Activated naive CD4-positive, alpha-beta T cell treated with anti-CD3 and anti-CD28 coated beads, Interleukin-2, amount 10 ng/mL, durations not matched to agents 7 days and 5 days (primary cell): ENCODE measurements at regions not wholly inside any gene's neighbourhood (a gene's known extent, or its start where the extent isn't known, plus 50 kb on each side); places are given as distances from the start of the nearest gene placed in this dataset.

Experiments used
- CTCF ChIA-PET: fragments of 350-600 bp; sonication (Branson Sonifier 250); formaldehyde crosslinking; loops from one replicate; lab custom pipeline; 2021; ENCODE audit warnings: antibody characterized with exemption; lab: Charles Lee
- DNase-seq: peaks from one replicate; pipeline ENCODE4 v3.0.0-alpha.2; 2020
- H3K27ac Mint-ChIP-seq: one replicate; pipeline ENCODE4 v1.8.0; 2021; ENCODE audit warnings: mild to moderate bottlenecking, moderate library complexity, mixed read lengths
- H3K27me3 Mint-ChIP-seq: one replicate; pipeline ENCODE4 v1.8.0; 2021; ENCODE audit warnings: mild to moderate bottlenecking, mixed read lengths
- H3K36me3 Mint-ChIP-seq: one replicate; pipeline ENCODE4 v1.8.0; 2021; ENCODE audit warnings: mixed read lengths
- H3K4me1 Mint-ChIP-seq: one replicate; pipeline ENCODE4 v1.8.0; 2021; ENCODE audit warnings: mixed read lengths
- H3K4me3 Mint-ChIP-seq: one replicate; pipeline ENCODE4 v1.8.0; 2021; ENCODE audit warnings: mild to moderate bottlenecking, moderate library complexity, mixed read lengths
- H3K9me3 Mint-ChIP-seq: one replicate; pipeline ENCODE4 v1.8.0; 2021; ENCODE audit warnings: mixed read lengths

GRCh38 chr3:18634461-18634860 is 209.3 kb upstream of the SATB1 start:
- peaks cover 7% of the 10 kb centered on the region for H3K9me3 Mint-ChIP-seq
- no peaks in the 10 kb centered on the region for H3K27me3 Mint-ChIP-seq
- CTCF ChIA-PET: no interaction called here

DNA sequence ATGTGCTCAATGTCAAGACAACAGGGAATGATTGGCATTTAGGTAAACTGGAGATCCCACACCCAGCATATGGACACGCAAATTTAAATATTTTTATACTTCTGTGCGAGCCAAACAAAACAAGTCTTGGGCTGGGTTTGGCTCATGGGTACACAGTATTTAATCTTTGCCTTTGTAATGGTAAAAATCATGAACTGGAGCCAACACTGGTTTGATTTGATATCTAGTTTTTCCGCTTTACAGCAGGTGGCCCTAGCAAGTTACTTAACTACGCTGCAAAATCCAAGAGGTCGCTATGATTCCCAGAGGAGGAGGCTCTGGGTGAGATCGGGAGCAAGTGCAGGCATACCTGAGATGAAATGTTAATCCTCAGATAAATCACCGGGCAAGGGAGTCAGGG is 207.9 kb upstream of the SATB1 start:
- Mint-ChIP-seq H3K27ac (no peak overlapping the region), H3K4me1 (no peaks in the 10 kb centered on the region), H3K4me3 (no peak overlapping the region), H3K27me3 (no peaks in the 10 kb centered on the region), H3K36me3 (peaks cover 8% of the 10 kb centered on the region), H3K9me3 (peaks cover 6% of the 10 kb centered on the region)
- no peak for DNase-seq
- CTCF ChIA-PET: interaction anchor here (0.9 to 1.4 kb wide), 2 partner anchors 24 to 125 kb away, joined by 3 read pairs; no protein-coding TSS in a partner anchor

More at GRCh38 chr3:18634461-18634860, 209.3 kb upstream of the SATB1 start:
- H3K36me3 Mint-ChIP-seq: peaks cover 11% of the 10 kb centered on the region
- no peaks in the 10 kb centered on the region for H3K4me1 Mint-ChIP-seq
- no peak overlapping the region for H3K4me3 Mint-ChIP-seq
- no peak overlapping the region for H3K27ac Mint-ChIP-seq
- DNase-seq: no peak

GRCh38 chr3:18630295-18630694 is 205.2 kb upstream of the SATB1 start:
- CTCF ChIA-PET: no interaction called here
- Mint-ChIP-seq H3K4me1 (no peaks in the 10 kb centered on the region), H3K4me3 (no peak overlapping the region), H3K27ac (no peak overlapping the region), H3K9me3 (peaks cover 7% of the 10 kb centered on the region), H3K36me3 (peaks cover 3% of the 10 kb centered on the region), H3K27me3 (no peaks in the 10 kb centered on the region)
- DNase-seq: no peak

- no peaks in the 10 kb centered on the region for H3K36me3 Mint-ChIP-seq
- CTCF ChIA-PET: no interaction called here
These were observed 199.9 kb upstream of the SATB1 start for GRCh38 chr3:18625085-18625484.

DNA sequence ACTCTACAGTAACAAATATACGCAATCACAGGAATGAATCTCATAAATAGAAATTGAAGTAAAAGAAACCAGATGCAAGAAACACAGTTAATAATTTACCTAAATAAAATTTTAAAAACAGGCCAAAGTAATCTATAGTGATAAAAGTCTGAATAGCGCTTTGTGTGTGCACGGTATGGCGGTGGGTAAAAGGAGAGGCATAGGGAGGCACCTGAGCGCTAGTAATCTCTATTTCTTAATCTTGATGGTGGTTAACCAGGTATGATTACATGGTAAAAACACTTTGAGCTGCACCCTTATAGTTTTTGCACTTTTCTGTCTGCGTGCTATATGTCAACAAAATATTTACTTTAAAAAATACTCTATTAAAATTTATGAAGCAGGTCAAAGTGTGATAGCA is 198.1 kb upstream of the SATB1 start:
- Mint-ChIP-seq H3K9me3 (peaks cover 5% of the 10 kb centered on the region), H3K27ac (no peak overlapping the region), H3K4me3 (no peak overlapping the region), H3K4me1 (peaks cover 9% of the 10 kb centered on the region), H3K27me3 (no peaks in the 10 kb centered on the region), H3K36me3 (no peaks in the 10 kb centered on the region)
- DNase-seq: no peak
- CTCF ChIA-PET: no interaction called here

More at GRCh38 chr3:18625085-18625484, 199.9 kb upstream of the SATB1 start:
- Mint-ChIP-seq H3K4me3 (no peak overlapping the region), H3K9me3 (peaks cover 5% of the 10 kb centered on the region), H3K4me1 (peaks cover 9% of the 10 kb centered on the region), H3K27ac (no peak overlapping the region), H3K27me3 (no peaks in the 10 kb centered on the region)
- no peak for DNase-seq

DNA sequence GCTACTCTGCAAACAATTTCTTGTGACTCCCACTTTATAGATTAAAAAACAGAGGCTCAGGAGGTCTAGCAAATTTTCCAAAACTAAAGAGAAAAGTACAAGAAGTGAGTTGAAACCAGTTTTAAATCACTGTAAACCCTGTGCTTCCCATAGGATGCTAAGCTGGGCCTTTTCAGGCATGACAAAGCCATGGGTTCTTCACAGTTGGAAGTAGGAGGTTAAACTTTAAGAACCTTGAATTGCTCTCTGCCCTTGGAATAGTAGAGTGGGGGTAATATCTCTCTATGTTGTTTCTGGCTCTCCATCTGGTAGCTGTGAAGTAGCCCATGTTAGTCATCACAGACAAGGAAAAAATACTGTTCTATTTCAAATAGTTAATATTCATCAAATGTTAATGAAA is 193.6 kb upstream of the SATB1 start:
- DNase-seq: no peak
- CTCF ChIA-PET: interaction anchor here (0.6 kb wide), 1 partner anchor 1931 kb away, joined by 3 read pairs; no protein-coding TSS in a partner anchor
- no peaks in the 10 kb centered on the region for H3K9me3 Mint-ChIP-seq
- no peak overlapping the region for H3K27ac Mint-ChIP-seq
- H3K4me3 Mint-ChIP-seq: no peak overlapping the region
- no peaks in the 10 kb centered on the region for H3K36me3 Mint-ChIP-seq
- no peaks in the 10 kb centered on the region for H3K27me3 Mint-ChIP-seq
- H3K4me1 Mint-ChIP-seq: no peaks in the 10 kb centered on the region

- no peaks in the 10 kb centered on the region for H3K4me1 Mint-ChIP-seq
- no peaks in the 10 kb centered on the region for H3K27me3 Mint-ChIP-seq
- CTCF ChIA-PET: no interaction called here
- H3K9me3 Mint-ChIP-seq: peaks cover 7% of the 10 kb centered on the region
- H3K4me3 Mint-ChIP-seq: no peak overlapping the region
- H3K36me3 Mint-ChIP-seq: peaks cover 10% of the 10 kb centered on the region
- no peak for DNase-seq
- H3K27ac Mint-ChIP-seq: no peak overlapping the region
These were observed 186.9 kb upstream of the SATB1 start for GRCh38 chr3:18611991-18612390.

- H3K4me3 Mint-ChIP-seq: no peak overlapping the region
- H3K9me3 Mint-ChIP-seq: peaks cover 7% of the 10 kb centered on the region
- peaks cover 10% of the 10 kb centered on the region for H3K36me3 Mint-ChIP-seq
- DNase-seq: no peak
- CTCF ChIA-PET: interaction anchor here (0.8 to 1.1 kb wide), 2 partner anchors 24 to 61 kb away, joined by 3 read pairs; no protein-coding TSS in a partner anchor
- H3K27ac Mint-ChIP-seq: no peak overlapping the region
- H3K4me1 Mint-ChIP-seq: no peaks in the 10 kb centered on the region
- no peaks in the 10 kb centered on the region for H3K27me3 Mint-ChIP-seq
These were observed 184.0 kb upstream of the SATB1 start for GRCh38 chr3:18609187-18609586.

DNA sequence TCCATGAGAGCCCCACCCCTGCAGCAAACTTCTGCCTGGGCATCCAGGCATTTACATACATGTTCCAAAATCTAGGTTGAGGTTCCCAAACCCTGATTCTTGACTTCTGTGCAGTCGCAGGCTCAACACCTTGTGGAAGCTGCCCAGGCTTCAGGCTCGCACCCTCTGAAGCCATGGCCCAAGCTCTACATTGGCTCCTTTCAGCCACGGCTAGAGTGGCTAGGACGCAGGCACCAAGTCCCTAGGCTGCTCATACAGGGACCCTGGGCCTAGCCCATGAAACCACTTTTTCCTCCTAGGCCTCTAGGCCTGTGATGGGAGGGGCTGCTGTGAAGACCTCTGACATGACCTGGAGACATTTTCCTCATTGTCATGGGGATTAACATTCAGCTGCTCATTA is 172.8 kb upstream of the SATB1 start:
- CTCF ChIA-PET: no interaction called here
- Mint-ChIP-seq H3K36me3 (peaks cover 22% of the 10 kb centered on the region), H3K27me3 (no peaks in the 10 kb centered on the region), H3K4me1 (no peaks in the 10 kb centered on the region), H3K27ac (no peak overlapping the region), H3K4me3 (no peak overlapping the region), H3K9me3 (peaks cover 29% of the 10 kb centered on the region)
- no peak for DNase-seq

DNA sequence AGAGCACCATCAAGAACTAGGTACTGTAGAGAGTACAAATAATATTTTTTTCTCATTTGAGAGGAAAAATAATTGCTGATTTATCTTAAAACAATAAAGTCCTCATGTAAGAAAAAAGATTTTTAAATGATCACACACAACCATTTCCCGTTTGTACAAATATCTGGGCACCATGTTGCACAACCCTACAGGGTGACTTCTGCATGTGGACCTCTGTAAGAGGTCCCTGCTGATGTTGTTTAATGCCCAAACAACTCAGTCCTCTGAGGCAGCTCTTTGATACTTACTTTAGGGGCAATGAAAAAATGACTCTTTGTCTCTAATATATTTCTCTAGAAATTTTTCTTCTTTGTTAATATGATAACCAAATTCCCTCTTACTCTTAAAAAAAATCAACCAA is 168.1 kb upstream of the SATB1 start:
- Mint-ChIP-seq H3K27me3 (no peaks in the 10 kb centered on the region), H3K4me1 (no peaks in the 10 kb centered on the region), H3K4me3 (no peak overlapping the region), H3K36me3 (peaks cover 7% of the 10 kb centered on the region), H3K9me3 (peaks cover 14% of the 10 kb centered on the region), H3K27ac (no peak overlapping the region)
- DNase-seq: no peak
- CTCF ChIA-PET: interaction anchor here (1.6 kb wide), 1 partner anchor 165 kb away, joined by 5 read pairs; no protein-coding TSS in a partner anchor

GRCh38 chr3:18591120-18591519 is 166.0 kb upstream of the SATB1 start:
- H3K4me1 Mint-ChIP-seq: no peaks in the 10 kb centered on the region
- no peaks in the 10 kb centered on the region for H3K36me3 Mint-ChIP-seq
- no peak overlapping the region for H3K27ac Mint-ChIP-seq
- no peaks in the 10 kb centered on the region for H3K9me3 Mint-ChIP-seq
- H3K4me3 Mint-ChIP-seq: no peak overlapping the region
- DNase-seq: no peak
- no peaks in the 10 kb centered on the region for H3K27me3 Mint-ChIP-seq
- CTCF ChIA-PET: no interaction called here

DNA sequence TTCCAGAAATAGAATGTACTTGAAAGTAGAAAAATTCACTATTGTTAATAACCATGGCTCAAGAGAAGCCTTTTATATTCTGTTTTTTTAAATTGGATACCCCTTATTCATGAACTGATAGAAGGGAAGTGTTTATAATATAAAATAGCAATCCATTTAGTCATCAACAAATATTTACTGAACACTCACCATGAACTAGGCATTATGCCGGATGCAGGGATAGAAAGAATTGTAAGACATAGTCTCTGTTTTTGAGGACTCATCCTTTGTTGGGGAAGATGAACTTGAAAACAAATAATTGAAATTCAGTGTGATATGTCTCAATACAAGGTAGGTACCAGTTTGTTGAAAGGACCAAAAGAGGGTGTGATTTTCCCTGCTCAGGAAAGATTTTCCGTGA is 160.9 kb upstream of the SATB1 start:
- no peaks in the 10 kb centered on the region for H3K4me1 Mint-ChIP-seq
- DNase-seq: no peak
- peaks cover 5% of the 10 kb centered on the region for H3K36me3 Mint-ChIP-seq
- no peaks in the 10 kb centered on the region for H3K27me3 Mint-ChIP-seq
- H3K27ac Mint-ChIP-seq: no peak overlapping the region
- H3K4me3 Mint-ChIP-seq: no peak overlapping the region
- CTCF ChIA-PET: no interaction called here
- H3K9me3 Mint-ChIP-seq: peaks cover 9% of the 10 kb centered on the region

- Mint-ChIP-seq H3K4me1 (no peaks in the 10 kb centered on the region), H3K27ac (no peak overlapping the region), H3K27me3 (no peaks in the 10 kb centered on the region), H3K4me3 (no peak overlapping the region), H3K36me3 (peaks cover 7% of the 10 kb centered on the region), H3K9me3 (peaks cover 12% of the 10 kb centered on the region)
- no peak for DNase-seq
- CTCF ChIA-PET: no interaction called here
These were observed 160.1 kb upstream of the SATB1 start for GRCh38 chr3:18585004-18585968.

- CTCF ChIA-PET: interaction anchor here (1.0 to 1.1 kb wide), 2 partner anchors 21 to 91 kb away, joined by 3 to 5 read pairs; no protein-coding TSS in a partner anchor
- Mint-ChIP-seq H3K9me3 (peaks cover 12% of the 10 kb centered on the region), H3K27ac (no peak overlapping the region), H3K36me3 (peaks cover 7% of the 10 kb centered on the region), H3K27me3 (no peaks in the 10 kb centered on the region), H3K4me1 (no peaks in the 10 kb centered on the region), H3K4me3 (no peak overlapping the region)
- DNase-seq: no peak
These were observed 155.1 kb upstream of the SATB1 start for GRCh38 chr3:18580268-18580667.

GRCh38 chr3:18579661-18580060 is 154.5 kb upstream of the SATB1 start:
- H3K4me3 Mint-ChIP-seq: no peak overlapping the region
- peaks cover 7% of the 10 kb centered on the region for H3K36me3 Mint-ChIP-seq
- CTCF ChIA-PET: interaction anchor here (1.1 kb wide), 1 partner anchor 20 kb away, joined by 5 read pairs; no protein-coding TSS in a partner anchor
- peaks cover 11% of the 10 kb centered on the region for H3K9me3 Mint-ChIP-seq
- no peaks in the 10 kb centered on the region for H3K4me1 Mint-ChIP-seq
- no peaks in the 10 kb centered on the region for H3K27me3 Mint-ChIP-seq
- no peak for DNase-seq
- no peak overlapping the region for H3K27ac Mint-ChIP-seq
